Astrocyte of the hippocampus (primary cell): ENCODE measurements at regions not wholly inside any gene's neighbourhood (a gene's known extent, or its start where the extent isn't known, plus 50 kb on each side); places are given as distances from the start of the nearest gene placed in this dataset.

Experiments
- DNase-seq: peaks from one replicate; pipeline ENCODE4 v3.0.0; 2011; ENCODE audit warnings: low read depth, low spot score

DNA sequence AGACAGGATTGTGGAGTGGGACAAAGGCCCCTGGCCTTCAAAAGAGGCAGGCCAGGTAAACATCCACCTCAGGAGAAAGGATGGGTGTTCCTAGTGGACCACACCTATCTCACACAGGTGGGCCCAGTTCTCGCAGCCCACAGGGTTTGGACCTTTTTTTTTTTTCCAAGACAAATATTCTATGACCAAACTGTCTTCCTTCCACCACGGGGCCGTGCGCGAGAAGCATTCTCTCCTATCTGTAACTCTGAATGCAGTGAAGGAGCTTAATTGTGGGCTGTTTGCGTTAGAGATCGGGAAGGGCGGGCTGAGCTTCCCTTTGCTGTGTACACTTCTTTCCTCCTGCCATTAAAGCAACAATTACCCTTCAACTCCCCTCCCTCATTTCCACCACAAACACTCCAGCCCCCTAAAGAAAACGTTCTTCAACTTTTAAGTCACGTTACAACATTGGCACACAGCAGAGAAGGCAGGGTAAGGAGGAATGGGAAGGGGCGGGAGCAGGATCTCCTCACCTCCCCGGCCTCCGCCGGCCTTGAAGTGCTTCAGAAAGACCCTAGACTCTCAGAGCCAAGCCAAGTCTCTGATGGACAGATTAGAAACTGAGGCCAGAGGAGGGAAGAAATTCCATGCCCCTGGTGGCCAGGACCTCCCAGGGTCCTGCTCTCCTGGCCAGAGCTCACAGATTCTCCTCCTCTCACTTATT, 238.4 kb downstream of the BUD13 start:
- DNase-seq: no peak

DNA sequence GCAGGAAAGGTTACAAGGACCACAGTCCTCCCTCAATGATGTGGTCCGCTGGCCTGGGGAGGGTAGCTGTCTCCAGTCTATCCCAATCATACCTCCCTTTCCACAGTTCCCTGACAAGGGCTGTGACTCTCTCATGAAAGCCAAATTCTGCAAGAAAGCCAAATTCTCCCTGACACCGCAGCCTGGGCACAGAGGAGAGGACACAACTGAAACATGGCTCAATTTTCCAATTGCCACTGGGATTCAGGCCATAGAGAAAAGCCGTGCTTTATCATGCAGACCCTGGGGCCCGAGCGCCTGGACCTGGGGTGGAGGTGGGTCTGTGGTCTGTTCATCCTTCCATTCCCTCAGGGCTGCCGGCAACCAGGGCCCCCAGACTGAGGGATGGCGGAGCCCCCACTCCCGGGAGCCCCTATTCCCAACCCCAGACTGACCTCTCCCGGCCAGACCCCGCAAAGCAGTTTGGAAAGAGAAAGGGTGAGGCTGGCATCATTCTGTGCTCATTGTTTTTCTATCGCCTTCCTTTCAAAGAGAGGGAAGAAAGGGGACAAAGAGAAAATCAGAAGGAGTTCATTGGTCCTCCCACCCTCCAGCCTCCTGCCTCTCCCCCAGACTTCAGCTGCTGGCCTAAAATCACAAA, 239.5 kb downstream of the BUD13 start:
- peak; percentile 9 for DNase-seq

DNA sequence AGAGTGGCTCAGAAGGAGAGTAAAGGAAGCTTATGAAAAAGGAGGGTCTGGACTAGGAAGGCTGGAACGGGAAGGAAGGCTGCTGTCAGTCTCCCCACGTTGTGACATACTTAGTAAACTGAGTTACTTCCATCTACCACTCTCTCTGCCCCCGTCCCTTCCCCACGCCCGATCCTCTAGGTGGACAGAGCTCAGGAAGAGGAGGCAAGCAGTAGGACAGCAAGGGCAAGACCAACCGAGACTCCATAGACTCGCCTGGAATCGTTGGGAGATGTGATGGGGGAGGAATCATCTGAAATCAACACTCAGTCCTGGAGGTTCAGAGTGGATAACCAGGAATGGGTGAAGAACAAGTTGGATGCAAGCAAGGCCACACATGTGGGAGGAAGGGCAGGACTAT, 240.7 kb downstream of the BUD13 start:
- DNase-seq: no peak

DNA sequence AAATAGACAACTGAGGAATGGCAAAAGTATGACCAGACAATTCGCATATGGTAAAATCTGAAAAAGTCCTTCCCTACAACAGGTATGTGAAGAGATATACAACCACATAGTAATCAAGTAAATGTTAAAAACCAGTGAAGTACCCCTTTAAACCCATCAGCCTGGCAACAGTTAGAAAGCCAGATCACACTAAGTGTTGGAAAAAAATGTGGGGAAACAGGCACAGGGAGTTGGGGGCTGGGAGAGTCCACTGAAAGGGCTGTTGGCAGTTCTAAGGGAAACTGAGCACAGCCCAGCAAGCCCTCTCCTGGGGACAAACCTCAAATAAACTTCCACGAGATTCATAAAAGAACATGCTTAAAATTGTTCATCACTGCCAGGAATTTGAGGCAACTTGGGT, 242.1 kb downstream of the BUD13 start:
- no peak for DNase-seq

DNA sequence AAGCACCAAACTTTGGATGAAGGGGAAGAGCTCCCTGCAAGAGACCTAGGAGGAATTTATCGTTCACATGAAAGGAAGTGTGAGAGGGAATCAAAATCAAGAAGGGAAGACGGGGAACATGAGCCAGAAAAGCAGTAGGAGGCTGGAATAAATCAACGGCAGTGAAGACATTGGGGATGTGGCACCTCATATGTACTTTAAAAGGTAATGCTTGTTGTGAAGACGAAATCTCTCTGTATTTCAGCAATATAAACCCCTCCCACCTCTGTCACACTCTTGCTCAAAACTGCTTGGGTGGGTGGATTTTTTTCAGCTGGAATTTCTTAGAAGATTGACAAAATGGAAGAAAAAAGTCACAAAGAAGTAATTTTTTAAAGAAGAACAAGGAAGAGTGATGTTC, 243.5 kb downstream of the BUD13 start:
- no peak for DNase-seq

DNA sequence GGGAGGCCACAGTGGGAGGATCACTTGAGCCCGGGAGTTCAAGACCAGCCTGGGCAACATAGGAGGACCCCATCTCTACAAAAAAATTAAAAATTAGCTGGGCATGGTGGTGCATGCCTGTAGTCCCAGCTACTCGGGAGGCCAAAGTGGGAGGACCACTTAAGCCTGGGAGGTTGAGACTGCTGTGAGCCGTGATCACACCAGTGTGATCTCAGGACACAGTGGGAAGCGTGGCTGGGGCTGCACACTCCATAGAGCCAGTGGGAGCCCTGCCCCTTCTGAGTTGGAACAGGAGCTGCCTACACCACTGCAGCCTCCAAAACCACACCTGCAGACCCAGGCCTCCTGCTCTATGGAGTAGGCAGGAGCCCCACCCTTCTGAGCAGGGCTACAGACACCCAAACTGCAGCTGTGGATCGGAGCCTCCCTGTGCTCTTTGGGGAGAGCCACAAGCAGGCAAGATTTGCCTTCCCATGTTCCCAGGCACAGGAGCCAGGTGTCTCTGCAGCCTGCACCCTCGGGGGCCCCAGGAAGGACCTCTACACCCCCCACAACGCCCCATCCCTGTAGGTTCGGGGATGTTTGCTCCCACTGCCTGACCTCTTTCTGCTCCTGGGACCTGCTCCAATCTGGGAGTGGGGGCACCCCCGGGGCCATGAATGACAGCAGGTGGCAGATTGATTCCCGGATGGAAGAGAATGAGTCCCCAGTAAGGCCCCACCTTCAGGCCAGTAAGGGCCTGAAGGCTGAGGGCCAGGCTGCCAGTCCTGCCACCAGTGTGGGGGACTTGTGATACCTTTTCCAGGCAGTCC, 245.4 kb downstream of the BUD13 start:
- DNase-seq: no peak

DNA sequence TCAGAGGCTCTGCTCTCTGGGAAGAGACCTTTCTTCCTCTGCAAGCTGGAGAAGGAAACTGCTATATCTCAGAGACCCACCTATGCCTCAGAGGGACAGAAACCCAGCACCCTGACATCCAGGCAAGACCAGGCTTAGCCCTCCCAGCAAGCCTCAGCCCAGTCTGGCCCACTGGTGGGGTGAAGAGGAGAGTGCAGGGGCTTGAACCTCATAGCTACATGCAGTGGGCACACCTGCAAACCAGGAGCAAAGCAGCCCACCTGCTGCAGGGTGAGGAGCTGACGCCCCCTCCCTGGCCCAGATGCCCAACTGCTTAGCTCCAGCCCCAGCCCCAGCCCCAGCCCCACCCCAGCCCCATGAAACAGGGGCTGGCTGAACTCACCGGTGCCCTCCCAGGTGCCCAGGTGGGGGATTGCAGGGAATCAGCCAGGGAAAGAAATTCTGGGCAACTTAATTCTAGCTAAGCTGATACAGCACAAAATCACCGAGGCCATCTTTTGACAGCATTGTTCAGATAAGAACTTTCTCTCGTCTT, 246.8 kb downstream of the BUD13 start:
- DNase-seq: no peak

DNA sequence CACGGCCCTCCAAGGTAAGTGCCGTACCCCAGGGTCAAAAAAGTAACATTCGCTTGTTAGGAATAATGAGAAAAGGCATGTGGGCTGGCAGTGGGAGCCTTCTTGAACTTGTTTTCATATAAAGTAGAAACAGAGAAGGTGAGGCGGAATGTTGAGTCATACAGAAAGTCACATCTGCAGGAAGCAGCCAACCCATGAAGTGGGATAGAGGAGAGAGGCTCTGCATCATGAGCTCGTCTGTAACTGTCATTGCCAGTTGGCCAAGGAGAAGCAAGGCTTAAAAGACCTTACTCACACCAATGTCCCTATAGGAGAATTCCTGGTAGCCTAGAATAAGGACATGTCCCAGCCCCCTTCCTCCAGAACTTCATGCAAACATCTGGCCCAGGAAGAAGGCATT, 253.3 kb downstream of the BUD13 start:
- DNase-seq: no peak

DNA sequence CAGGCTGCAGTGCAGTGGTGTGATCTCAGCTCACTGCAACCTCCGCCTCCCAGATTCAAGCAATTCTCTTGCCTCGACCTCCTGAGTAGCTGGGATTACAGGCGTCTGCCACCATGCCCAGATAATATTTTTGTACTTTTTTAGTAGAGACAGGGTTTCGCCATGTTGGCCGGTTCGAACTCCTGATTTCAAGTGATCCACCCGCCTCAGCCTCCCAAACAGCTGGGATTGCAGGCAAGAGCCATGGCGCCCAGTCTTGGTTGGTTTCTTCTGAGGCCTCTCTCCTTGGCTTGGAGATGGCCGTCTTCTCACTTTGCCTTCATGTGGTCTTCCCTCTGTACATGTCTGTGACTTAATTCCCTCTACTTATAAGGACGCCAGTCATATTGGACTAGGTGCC, 254.6 kb downstream of the BUD13 start:
- no peak for DNase-seq

DNA sequence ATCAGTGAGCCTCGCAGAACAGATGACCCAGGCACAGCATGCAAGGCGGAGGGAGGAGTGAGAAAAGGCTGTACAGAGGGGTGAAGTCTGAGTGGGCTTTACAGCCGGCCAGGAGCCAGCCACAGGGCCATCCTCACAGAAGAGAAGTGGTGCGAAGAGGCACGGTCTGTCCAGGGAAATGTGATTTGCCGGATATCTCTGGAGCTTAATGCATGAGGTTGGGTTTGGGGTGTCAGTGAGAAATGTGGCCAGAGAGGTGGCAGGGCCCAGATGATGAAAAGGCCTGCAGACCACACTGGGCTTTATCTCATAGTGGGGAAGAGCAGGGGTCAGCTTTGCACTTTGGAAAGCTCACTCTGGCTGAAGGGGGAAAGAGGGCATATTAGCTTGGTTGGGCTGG, 255.2 kb downstream of the BUD13 start:
- no peak for DNase-seq

DNA sequence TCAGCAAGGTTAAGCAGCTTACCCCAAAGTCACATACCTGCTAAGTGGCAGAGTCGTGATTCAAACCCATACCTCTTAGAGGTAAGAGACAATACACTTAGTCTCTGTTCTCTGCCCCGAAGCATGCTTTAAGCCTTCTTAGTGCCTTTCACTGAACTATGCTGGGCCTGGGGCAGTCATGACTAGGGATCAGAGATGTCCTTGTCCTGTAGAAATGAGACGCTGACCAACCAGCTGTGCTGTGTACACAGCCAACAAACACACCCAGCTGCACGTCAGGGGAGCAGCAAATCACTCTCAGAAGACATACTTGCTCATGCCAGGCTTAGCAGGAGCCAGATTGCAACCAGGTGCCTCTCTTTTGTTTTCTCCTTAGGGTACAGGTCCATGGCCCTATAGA, 255.7 kb downstream of the BUD13 start:
- DNase-seq: no peak

DNA sequence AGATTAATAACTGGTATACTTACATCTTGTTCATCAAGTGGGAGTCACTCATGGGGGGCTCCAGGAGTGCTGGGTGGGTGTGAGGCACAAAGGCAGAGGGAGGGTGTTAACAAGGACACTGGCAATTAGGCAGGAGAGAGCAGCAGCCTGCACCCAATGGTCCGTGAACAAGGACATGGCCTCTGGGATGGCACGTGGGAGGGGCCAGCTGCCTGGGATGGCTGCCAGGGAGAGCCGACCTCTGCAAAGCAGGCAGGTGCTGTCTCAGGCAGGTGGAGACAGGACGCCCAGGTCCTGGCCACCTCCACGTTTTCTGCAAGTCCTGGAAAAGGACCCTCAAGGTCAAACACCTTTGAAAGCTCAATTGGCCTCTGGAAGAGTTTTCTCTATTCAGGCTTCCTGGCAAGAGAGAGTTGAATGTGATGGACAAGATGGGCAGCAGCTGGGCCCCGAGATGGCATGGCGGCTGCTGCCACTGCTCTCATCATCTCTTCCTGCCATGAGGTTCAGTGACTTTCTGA, 257.1 kb downstream of the BUD13 start:
- DNase-seq: no peak

DNA sequence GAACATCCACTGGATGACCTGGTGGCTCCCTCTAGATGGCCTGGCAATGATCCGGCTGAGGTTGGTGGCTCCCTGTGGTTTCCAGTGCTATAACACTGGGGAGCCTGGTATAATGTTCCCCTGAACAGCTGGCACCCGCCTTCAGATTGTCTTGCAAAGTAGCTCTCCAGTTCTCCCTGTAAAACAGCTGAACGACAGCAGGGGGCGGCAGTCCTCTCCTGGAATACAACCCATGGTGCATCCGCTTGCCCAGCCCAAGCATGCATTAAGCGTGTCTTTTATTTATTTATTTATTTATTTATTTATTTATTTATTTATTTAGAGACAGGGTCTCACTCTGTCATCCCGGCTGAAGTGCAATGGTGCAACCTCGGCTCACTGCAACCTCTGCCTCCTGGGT, 258.9 kb downstream of the BUD13 start:
- peak; percentile 22 for DNase-seq

DNA sequence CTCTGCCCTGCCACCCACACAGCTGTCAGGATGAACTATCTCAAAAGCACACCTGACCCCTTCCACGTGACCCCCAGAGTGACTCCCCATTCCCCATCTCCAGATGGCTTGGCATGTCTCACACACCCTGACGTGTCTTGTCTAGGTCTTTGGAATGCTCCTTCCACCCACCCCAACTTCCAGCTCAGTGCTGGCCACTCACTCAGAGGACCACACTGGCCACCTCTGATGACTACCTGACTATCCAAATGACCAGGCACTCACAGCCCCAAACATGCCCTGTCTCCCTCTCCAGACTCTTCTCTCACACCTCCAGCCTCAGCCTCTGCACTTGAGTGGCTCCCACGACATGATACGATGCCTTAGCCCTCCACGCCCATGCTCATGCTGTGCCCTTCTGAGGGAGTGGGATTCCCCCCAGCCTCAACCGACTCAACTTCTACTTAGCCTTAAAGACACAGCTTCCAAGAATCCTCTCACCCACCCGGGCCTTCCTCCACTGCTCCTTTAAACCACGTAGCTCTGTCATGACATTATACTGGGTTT, 259.4 kb downstream of the BUD13 start:
- no peak for DNase-seq

DNA sequence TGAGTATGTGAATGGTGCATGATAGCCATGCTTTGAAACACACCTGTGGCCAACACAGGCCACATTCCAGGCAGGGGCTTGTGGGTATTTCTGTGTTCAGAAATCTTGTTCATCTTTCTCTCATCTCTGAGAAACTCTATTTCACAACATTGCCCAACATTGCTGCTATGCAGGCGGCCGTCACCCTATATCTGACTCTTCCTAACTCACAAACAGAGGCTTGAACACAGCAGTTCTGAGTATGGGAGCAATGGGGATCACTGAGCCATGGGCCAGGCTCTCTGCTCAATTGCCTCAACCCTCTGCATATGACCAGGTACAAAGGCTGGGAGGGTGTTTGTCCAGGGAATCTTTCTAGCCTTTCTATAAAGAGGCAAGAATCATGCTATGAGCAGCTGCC, 259.9 kb downstream of the BUD13 start:
- no peak for DNase-seq

DNA sequence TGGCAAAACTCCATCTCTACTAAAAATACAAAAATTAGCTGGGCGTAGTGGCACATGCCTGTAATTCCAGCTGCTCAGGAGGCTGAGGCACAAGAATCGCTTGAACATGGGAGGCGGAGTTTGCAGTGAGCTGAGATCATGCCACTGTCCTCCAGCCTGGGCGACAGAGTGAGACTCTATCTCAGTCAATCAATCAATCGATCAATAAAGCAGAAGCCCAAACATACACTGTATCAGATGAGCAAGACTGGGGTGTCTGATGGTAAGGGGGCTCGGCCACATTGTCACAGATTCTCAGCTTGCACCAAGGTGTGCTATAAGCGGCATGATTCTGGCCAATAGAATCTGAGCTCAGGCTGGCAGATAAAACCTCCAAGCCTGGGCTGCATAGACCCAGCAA, 261.1 kb downstream of the BUD13 start:
- no peak for DNase-seq

DNA sequence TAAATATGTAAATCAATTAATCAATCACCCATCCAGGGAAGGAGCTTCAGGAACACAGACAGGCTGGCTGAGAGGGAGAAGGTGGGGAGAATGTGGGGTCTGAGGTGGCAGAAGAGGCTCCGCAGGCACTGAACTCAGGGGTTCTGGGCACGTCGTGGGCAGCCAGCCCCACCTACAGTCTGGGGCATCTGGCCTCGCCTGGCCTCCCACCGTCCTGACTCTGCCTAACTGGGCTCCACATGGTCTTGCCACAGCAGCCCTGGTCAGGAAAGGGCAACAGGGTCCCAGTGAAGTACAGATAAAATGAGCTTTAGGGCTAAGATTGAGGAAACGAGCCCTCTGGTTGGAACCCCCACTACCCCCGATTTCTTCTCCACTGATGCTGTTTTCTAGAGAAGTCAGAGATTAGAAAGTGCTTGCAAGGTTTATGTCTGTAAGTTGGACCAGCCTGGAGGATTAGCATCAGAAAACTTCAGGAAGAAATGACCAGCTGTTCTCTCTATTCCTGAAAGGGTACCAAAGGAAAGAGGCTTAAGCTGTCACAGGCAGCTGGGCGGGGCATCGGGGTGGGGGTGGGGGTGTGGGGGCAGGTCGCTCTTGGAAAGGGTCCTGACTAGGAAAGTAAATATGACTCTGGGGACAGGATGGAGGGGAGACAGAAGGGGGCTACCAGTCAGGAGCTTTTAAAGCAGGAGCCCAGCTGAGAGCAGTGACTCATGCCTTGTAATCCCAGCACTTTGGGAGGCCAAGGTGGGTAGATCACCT, 261.7 kb downstream of the BUD13 start:
- DNase-seq: no peak

DNA sequence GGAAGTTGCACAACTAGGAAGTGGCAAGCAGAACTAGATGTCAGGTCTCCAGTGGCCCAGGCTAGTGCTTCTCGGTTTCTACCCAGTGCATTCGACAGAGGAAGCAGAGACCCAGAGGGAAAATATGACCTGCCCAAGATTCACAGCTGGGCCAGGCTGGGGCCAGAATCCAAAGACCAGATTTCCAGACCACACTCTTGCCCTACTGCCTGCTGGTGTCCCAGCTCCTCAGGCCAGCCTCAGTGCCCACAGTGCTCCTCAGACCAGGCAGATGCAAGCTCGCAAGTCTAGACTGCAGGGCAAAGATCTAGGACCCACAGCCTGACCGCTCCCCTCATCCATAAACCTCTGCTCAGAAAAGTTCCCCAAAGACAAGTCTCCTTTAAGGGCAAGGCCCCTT, 262.6 kb downstream of the BUD13 start:
- DNase-seq: no peak

DNA sequence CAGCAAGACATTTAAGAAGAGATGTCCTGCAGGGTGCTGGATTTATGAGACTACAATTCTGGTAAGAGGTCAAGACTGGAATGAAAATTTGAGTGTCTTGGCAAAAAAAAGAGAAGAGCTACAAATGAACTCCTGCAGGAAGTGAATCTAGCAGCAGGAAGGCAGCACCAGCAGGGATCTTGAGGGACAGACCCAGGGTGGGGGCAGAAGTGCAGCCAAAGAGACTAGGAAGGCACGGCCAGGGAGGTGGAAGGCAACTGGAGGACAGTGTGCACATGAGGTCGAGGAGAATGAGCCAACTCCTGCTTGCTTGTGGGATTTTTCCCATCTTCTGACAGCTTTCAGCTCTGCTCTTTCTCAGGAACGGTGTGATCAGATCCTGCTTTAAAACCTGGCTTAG, 263.2 kb downstream of the BUD13 start:
- DNase-seq: no peak

DNA sequence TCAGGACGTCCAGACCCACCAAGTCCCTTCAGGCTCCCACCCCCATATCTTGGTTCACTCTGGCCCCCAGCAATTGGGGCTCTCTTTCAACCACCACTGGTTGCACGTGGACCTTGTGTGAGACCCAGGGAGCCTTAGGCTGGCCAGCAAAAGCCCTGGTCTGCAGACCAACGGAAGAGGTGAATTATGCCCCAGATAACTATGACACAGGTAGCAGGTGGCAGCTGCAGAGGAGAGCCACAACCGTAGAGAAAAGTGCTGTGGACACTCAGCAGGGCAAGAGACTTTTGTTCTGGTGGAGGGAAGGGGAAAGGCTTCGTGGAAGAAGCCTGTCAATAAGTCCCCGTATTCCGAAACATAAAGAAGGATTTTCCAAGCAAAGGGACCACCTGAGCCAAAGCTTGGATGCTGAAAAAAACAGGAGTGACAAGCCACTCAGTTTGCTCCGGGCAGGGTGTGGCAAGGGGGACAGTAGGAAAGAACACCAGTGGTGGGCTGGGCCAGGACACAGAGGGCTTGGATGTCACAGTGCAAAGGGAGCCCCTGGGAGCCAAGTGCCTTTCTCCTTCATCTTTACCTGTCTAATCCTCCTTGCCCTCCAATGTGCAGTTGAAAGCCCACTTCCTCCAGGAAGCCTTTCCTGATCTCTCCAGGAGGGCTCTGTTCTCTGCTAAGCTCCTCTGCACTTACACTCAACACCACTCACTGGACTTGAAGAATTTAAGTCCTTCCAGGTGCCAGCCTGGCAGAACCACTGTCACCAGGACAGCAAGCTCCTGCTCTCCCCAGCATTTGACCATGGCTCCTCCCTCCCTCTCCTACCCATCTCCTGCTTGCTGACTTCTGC, 264.7 kb downstream of the BUD13 start:
- DNase-seq: no peak
